ENCODE measurements at regions not wholly inside any gene's neighbourhood (a gene's known extent, or its start where the extent isn't known, plus 50 kb on each side); places are given as distances from the start of the nearest gene placed in this dataset.

GRCh38 chr2:151053661-151053990 is 208.0 kb downstream of the RBM43 start:
- DNase-seq (ENCODE audit: low read depth, low spot score), result no peak
- Histone ChIP-seq H3K36me3 (ENCODE audit: control insufficient read depth, insufficient read depth, low read length) (no peaks in the 10 kb centered on the region), H3K4me1 (ENCODE audit: control insufficient read depth, insufficient read depth, low read length) (no peaks in the 10 kb centered on the region), H3K9me3 (ENCODE audit: control insufficient read depth, insufficient read depth, low read depth, low read length) (no peaks in the 10 kb centered on the region), H3K27ac (ENCODE audit: low read length) (no peak overlapping the region), H3K27me3 (ENCODE audit: control insufficient read depth, insufficient read depth, low read length) (no peaks in the 10 kb centered on the region), H3K4me3 (ENCODE audit: low read depth in 2 of 2, low read length in 2 of 2) (no peak overlapping the region)
- intact Hi-C loops (cut with micrococcal nuclease; ENCODE audit: unreplicated experiment) (loop anchor here (2.0 to 10.0 kb wide), 3 partner anchors 181 to 1457 kb away; partner anchors contain the start of gene RND3), in situ Hi-C loops (cut with HindIII; ENCODE audit: low pct_unique_long_range_greater_than_20kb, low sequenced_read_pairs) (no loop called here)
- no peak for ATAC-seq
- ChIA-PET CTCF (no interaction called here), POLR2A (no interaction called here)
- TF ChIP-seq TCF7L2 (IDR thresholded peaks at IDR 0.05; ENCODE audit: low read depth, low read length) (no peak), CTCF (IDR thresholded peaks at IDR 0.05) (no peak), POLR2AphosphoS5 (IDR thresholded peaks at IDR 0.05; ENCODE audit: low read depth, low read length) (no peak), SIN3A (IDR thresholded peaks at IDR 0.05; ENCODE audit: borderline replicate concordance, insufficient read depth, low read depth, low read length) (no peak), REST (IDR thresholded peaks at IDR 0.05; ENCODE audit: insufficient read depth in 1 of 2, low read depth in 2 of 2, low read length in 1 of 2) (no peak)
- BruUV-seq (replicated peaks), result no TSS peak

GRCh38 chr2:151052850-151053660 is 208.6 kb downstream of the RBM43 start:
- Histone ChIP-seq H3K27me3 (ENCODE audit: control insufficient read depth, insufficient read depth, low read length) (no peaks in the 10 kb centered on the region), H3K4me1 (ENCODE audit: control insufficient read depth, insufficient read depth, low read length) (no peaks in the 10 kb centered on the region), H3K4me3 (ENCODE audit: low read depth in 2 of 2, low read length in 2 of 2) (no peak overlapping the region), H3K36me3 (ENCODE audit: control insufficient read depth, insufficient read depth, low read length) (no peaks in the 10 kb centered on the region), H3K27ac (ENCODE audit: low read length) (no peak overlapping the region), H3K9me3 (ENCODE audit: control insufficient read depth, insufficient read depth, low read depth, low read length) (no peaks in the 10 kb centered on the region)
- BruUV-seq (replicated peaks), result no TSS peak
- TF ChIP-seq SIN3A (IDR thresholded peaks at IDR 0.05; ENCODE audit: borderline replicate concordance, insufficient read depth, low read depth, low read length) (no peak), TCF7L2 (IDR thresholded peaks at IDR 0.05; ENCODE audit: low read depth, low read length) (no peak)
- in situ Hi-C loops (cut with HindIII; ENCODE audit: low pct_unique_long_range_greater_than_20kb, low sequenced_read_pairs), result no loop called here
- DNase-seq (ENCODE audit: low read depth, low spot score), result no peak
- ATAC-seq, result no peak
- POLR2A ChIA-PET, result interaction anchor here (0.6 kb wide), 1 partner anchor 1393 kb away, joined by 3 read pairs; no protein-coding TSS in a partner anchor
- CTCF ChIA-PET, result interaction anchor here (1.7 kb wide), 1 partner anchor 21 kb away, joined by 4 read pairs; no protein-coding TSS in a partner anchor
- intact Hi-C loops (cut with micrococcal nuclease; ENCODE audit: unreplicated experiment), result loop anchor here (2.0 to 10.0 kb wide), 3 partner anchors 182 to 1456 kb away; partner anchors contain the start of gene RND3
